Fibroblast of lung (primary cell): ENCODE measurements at regions not wholly inside any gene's neighbourhood (a gene's known extent, or its start where the extent isn't known, plus 50 kb on each side); places are given as distances from the start of the nearest gene placed in this dataset.

Experiments used
- DNase-seq, 2 donors: peaks; one replicate each; pipeline versions ENCODE4 v3.0.0 to v3.0.0-alpha.2; 2010; ENCODE audit warnings: low read depth in 2 of 2
- H2AFZ ChIP-seq: 2 replicates; pipeline ENCODE4 v1.5.1; 2012; ENCODE audit warnings: low read length, control low read depth, inconsistent platforms
- H3K27ac ChIP-seq: 2 replicates; pipeline ENCODE4 v1.5.1; 2011; ENCODE audit warnings: low read length, control low read depth; ENCODE audit not compliant: insufficient read depth
- H3K27me3 ChIP-seq: 2 replicates; pipeline ENCODE4 v1.5.1; 2011; ENCODE audit warnings: mild to moderate bottlenecking, low read length; ENCODE audit not compliant: control insufficient read depth, insufficient read depth
- H3K36me3 ChIP-seq: 2 replicates; pipeline ENCODE4 v1.5.1; 2011; ENCODE audit warnings: low read length; ENCODE audit not compliant: control insufficient read depth, insufficient read depth
- H3K4me1 ChIP-seq: 2 replicates; pipeline ENCODE4 v1.5.1; 2011; ENCODE audit warnings: low read length; ENCODE audit not compliant: control insufficient read depth, insufficient read depth; ENCODE audit errors: extremely low read depth
- H3K4me2 ChIP-seq: 2 replicates; pipeline ENCODE4 v1.5.1; 2011; ENCODE audit warnings: low read length, control low read depth; ENCODE audit not compliant: insufficient read depth; ENCODE audit errors: extremely low read depth
- H3K4me3 ChIP-seq, 4 experiments: fragments of 200-600 bp in 1 of 4; sonication (generic) in 1 of 4; replicated peaks in 1 of 4; 2 replicates each; pipeline ENCODE4 v1.5.1; 2011 to 2016; ENCODE audit warnings: low read length in 4 of 4, low read depth in 3 of 4, mild to moderate bottlenecking in 3 of 4, control low read depth in 2 of 4, inconsistent platforms in 1 of 4, mixed read lengths in 1 of 4; ENCODE audit not compliant: insufficient read depth in 1 of 4; ENCODE audit errors: control extremely low read depth in 1 of 4
- H3K79me2 ChIP-seq: 2 replicates; pipeline ENCODE4 v1.5.1; 2012; ENCODE audit warnings: mild to moderate bottlenecking, low read length, inconsistent platforms; ENCODE audit not compliant: control insufficient read depth, insufficient read depth
- H3K9ac ChIP-seq: 2 replicates; pipeline ENCODE4 v1.5.1; 2011; ENCODE audit warnings: mild to moderate bottlenecking, low read length, control low read depth; ENCODE audit not compliant: insufficient read depth
- H3K9me3 ChIP-seq: 2 replicates; pipeline ENCODE4 v1.5.1; 2012; ENCODE audit warnings: low read depth, low read length; ENCODE audit not compliant: control insufficient read depth, insufficient read depth
- H4K20me1 ChIP-seq: 2 replicates; pipeline ENCODE4 v1.5.1; 2011; ENCODE audit warnings: low read length; ENCODE audit not compliant: control insufficient read depth, insufficient read depth; ENCODE audit errors: extremely low read depth
- CTCF ChIP-seq, 2 donors: IDR thresholded peaks in 1 of 2; conservative IDR thresholded peaks in 1 of 2; 1 replicate in 1 of 2; 2 replicates in 1 of 2; pipeline ENCODE4 v1.5.1; 2011 to 2012; ENCODE audit warnings: low read length in 2 of 2, control low read depth in 1 of 2, inconsistent platforms in 1 of 2, low read depth in 1 of 2, mild to moderate bottlenecking in 1 of 2
- EZH2 ChIP-seq: IDR thresholded peaks from 2 replicates; pipeline ENCODE4 v1.5.1; 2012; ENCODE audit warnings: low read length, control low read depth, mild to moderate bottlenecking; ENCODE audit errors: missing control alignments

DNA sequence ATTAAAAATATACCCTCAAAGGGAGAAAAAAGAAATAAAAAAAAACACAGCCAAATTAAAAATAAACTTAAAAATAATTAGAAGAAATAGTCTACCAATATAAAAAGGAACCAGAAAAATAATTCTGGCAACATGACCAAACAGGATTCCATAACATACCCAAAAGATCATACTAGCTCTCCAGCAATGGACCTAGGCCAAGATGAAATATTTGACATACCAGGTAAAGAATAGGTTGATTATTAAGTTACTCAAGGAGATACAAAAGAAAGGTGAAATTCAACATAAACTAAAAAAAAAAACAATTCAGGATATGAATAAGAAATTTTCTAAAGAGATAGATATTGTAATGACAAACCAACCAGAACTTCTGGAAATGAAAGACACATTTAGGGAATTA lies 121.3 kb upstream of the SCAF11 start:
- Histone ChIP-seq H3K27me3 (no peaks in the 10 kb centered on the region), H3K36me3 (no peaks in the 10 kb centered on the region), H2AFZ (no peak overlapping the region), H3K27ac (no peak overlapping the region), H3K79me2 (no peaks in the 10 kb centered on the region), H3K4me2 (no peak overlapping the region), H3K4me3 (no peak overlapping the region), H3K9ac (no peak overlapping the region), H3K4me1 (no peaks in the 10 kb centered on the region), H4K20me1 (no peaks in the 10 kb centered on the region), H3K9me3 (no peaks in the 10 kb centered on the region)
- TF ChIP-seq CTCF (conservative IDR thresholded peaks at IDR 0.05 in 1 of 2, IDR thresholded peaks at IDR 0.05 in 1 of 2; ENCODE audit: low read depth in 1 of 2, low read length in 2 of 2) (no peak), EZH2 (no peak)
- DNase-seq: no peak

GRCh38 chr12:46110928-46111699 lies 120.7 kb upstream of the SCAF11 start:
- Histone ChIP-seq H3K27ac (no peak overlapping the region), H3K4me3 (no peak overlapping the region), H4K20me1 (no peaks in the 10 kb centered on the region), H3K4me2 (no peak overlapping the region), H3K9ac (no peak overlapping the region), H3K4me1 (no peaks in the 10 kb centered on the region), H3K9me3 (no peaks in the 10 kb centered on the region), H3K79me2 (no peaks in the 10 kb centered on the region), H3K36me3 (no peaks in the 10 kb centered on the region), H2AFZ (no peak overlapping the region), H3K27me3 (no peaks in the 10 kb centered on the region)
- TF ChIP-seq EZH2: no peak
- TF ChIP-seq CTCF (conservative IDR thresholded peaks at IDR 0.05 in 1 of 2, IDR thresholded peaks at IDR 0.05 in 1 of 2; ENCODE audit: low read depth in 1 of 2, low read length in 2 of 2): peak; percentile 8 to 31
- DNase-seq: no peak

DNA sequence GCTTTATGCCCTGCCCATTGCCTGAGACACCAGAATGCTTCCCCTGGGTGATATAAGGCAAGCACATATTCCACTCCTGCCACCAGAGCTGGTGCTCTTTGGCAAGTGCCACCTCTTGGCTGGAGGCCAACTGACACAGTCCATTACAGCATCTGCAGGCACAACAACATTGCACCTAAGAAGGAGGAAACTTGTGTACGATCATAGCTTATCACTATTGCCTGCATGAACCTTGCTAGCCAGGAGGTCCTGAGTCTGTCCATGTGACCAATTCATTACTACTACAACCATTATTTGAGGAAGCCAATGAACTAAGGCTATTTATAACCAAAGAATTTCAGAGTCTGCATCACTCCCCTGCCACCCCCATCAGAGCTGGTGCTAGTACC lies 119.8 kb upstream of the SCAF11 start:
- no peak for DNase-seq
- Histone ChIP-seq H3K27me3 (no peaks in the 10 kb centered on the region), H3K79me2 (no peaks in the 10 kb centered on the region), H3K4me3 (no peak overlapping the region), H4K20me1 (no peaks in the 10 kb centered on the region), H3K4me1 (no peaks in the 10 kb centered on the region), H3K9ac (no peak overlapping the region), H2AFZ (no peak overlapping the region), H3K27ac (no peak overlapping the region), H3K9me3 (no peaks in the 10 kb centered on the region), H3K4me2 (no peak overlapping the region), H3K36me3 (no peaks in the 10 kb centered on the region)
- TF ChIP-seq CTCF (conservative IDR thresholded peaks at IDR 0.05 in 1 of 2, IDR thresholded peaks at IDR 0.05 in 1 of 2; ENCODE audit: low read depth in 1 of 2, low read length in 2 of 2) (no peak), EZH2 (no peak)
